ENCODE measurements at regions not wholly inside any gene's neighbourhood (a gene's known extent, or its start where the extent isn't known, plus 50 kb on each side); places are given as distances from the start of the nearest gene placed in this dataset.

DNA sequence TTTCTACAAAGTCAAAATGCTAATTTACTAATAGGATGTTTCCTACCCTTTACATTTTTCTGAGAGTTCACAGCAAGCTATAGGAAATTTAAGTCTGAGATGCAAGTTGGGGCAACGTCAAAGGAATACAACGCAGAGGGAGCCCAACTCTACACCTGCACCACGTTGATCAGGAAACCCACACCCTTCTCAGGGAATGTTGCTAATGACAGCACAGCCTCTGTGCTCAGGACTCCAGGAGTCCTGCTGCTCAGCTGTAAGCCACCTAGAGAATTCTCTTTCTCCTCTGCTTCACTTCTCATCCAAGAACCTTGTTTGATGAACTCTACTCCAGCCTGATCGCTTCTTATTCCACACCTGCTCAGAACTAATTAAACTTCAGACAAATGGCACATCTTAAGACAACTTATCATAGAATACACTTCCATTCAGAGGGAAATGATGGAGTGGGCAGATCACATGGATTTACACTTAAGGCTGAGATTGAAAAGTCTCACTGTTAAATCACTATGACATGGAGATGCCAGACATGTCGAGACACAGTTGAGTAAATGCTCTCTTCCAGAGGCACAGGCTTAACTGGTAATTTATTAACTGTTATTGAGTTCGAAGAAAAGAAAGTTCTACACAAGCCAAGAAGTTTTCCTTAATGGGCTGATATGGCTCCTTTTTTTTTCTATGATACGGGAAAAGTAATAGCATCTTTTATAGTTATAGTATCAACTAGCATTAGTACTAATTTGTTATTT, 811.6 kb upstream of the ARGLU1 start:
- TF ChIP-seq CREB1 (CRISPR knock-in tag; IDR thresholded peaks at IDR 0.05) (no peak), IRF2 (CRISPR knock-in tag; IDR thresholded peaks at IDR 0.05; ENCODE audit: borderline replicate concordance, low read depth) (no peak), TCF7 (CRISPR knock-in tag; IDR thresholded peaks at IDR 0.05; ENCODE audit: low read depth) (no peak), ZBTB21 (CRISPR knock-in tag; IDR thresholded peaks at IDR 0.05; ENCODE audit: borderline replicate concordance) (no peak), USF1 (CRISPR knock-in tag; IDR thresholded peaks at IDR 0.05) (no peak), NR3C1 (CRISPR knock-in tag; conservative IDR thresholded peaks at IDR 0.05; ENCODE audit: low read depth) (no peak), SP1 (CRISPR knock-in tag; conservative IDR thresholded peaks at IDR 0.05) (no peak), SMAD4 (CRISPR knock-in tag; IDR thresholded peaks at IDR 0.05) (no peak), CBFB (CRISPR knock-in tag; IDR thresholded peaks at IDR 0.05; ENCODE audit: low read depth) (no peak)
- TF ChIP-seq, protein P1, sequence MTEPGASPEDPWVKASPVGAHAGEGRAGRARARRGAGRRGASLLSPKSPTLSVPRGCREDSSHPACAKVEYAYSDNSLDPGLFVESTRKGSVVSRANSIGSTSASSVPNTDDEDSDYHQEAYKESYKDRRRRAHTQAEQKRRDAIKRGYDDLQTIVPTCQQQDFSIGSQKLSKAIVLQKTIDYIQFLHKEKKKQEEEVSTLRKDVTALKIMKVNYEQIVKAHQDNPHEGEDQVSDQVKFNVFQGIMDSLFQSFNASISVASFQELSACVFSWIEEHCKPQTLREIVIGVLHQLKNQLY (CRISPR knock-in tag; IDR thresholded peaks at IDR 0.05), result no peak
- TF ChIP-seq, protein P2, sequence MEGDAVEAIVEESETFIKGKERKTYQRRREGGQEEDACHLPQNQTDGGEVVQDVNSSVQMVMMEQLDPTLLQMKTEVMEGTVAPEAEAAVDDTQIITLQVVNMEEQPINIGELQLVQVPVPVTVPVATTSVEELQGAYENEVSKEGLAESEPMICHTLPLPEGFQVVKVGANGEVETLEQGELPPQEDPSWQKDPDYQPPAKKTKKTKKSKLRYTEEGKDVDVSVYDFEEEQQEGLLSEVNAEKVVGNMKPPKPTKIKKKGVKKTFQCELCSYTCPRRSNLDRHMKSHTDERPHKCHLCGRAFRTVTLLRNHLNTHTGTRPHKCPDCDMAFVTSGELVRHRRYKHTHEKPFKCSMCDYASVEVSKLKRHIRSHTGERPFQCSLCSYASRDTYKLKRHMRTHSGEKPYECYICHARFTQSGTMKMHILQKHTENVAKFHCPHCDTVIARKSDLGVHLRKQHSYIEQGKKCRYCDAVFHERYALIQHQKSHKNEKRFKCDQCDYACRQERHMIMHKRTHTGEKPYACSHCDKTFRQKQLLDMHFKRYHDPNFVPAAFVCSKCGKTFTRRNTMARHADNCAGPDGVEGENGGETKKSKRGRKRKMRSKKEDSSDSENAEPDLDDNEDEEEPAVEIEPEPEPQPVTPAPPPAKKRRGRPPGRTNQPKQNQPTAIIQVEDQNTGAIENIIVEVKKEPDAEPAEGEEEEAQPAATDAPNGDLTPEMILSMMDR (IDR thresholded peaks at IDR 0.05), result no peak
- TF ChIP-seq, protein P3, sequence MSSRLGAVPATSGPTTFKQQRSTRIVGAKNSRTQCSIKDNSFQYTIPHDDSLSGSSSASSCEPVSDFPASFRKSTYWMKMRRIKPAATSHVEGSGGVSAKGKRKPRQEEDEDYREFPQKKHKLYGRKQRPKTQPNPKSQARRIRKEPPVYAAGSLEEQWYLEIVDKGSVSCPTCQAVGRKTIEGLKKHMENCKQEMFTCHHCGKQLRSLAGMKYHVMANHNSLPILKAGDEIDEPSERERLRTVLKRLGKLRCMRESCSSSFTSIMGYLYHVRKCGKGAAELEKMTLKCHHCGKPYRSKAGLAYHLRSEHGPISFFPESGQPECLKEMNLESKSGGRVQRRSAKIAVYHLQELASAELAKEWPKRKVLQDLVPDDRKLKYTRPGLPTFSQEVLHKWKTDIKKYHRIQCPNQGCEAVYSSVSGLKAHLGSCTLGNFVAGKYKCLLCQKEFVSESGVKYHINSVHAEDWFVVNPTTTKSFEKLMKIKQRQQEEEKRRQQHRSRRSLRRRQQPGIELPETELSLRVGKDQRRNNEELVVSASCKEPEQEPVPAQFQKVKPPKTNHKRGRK (CRISPR knock-in tag; IDR thresholded peaks at IDR 0.05; ENCODE audit: borderline replicate concordance), result no peak
